ENCODE measurements at regions not wholly inside any gene's neighbourhood (a gene's known extent, or its start where the extent isn't known, plus 50 kb on each side); places are given as distances from the start of the nearest gene placed in this dataset.

- TF ChIP-seq CTCF (IDR thresholded peaks at IDR 0.05; ENCODE audit: insufficient read depth, low read length, poor library complexity, severe bottlenecking) = no peak
- no peak for TF ChIP-seq EZH2phosphoT487 (conservative IDR thresholded peaks at IDR 0.05; ENCODE audit: low read length)
Measured at GRCh38 chr15:59830098-59830497, 141.0 kb upstream of the BNIP2 start.
